ENCODE measurements at regions not wholly inside any gene's neighbourhood (a gene's known extent, or its start where the extent isn't known, plus 50 kb on each side); places are given as distances from the start of the nearest gene placed in this dataset.
"Not testable (repeated sequence)": the region's sequence is repeated elsewhere in the genome, so short reads cannot be mapped to it uniquely, and the experiment has no call there.

DNA sequence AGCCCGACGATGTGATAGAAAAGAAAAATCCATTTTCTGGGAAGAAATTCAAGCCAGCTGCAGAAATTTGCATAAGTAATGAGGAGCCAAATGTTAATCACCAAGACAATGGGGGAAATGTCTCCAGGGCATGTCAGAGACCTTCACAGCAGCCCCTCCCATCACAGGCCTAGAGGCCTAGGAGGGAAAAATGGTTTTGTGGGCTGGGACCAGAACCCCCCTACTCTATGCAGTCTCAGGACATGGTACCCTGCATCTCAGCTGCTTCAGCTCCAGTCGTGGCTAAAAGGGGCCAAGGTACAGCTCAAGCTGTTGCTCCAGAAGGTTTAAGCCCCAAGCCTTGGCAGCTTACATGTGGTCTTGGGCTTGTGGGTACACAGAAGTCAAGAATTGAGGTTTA, 155.5 kb upstream of the FOXQ1 start:
- DNase-seq (ENCODE audit: low read depth in 2 of 3, low spot score in 2 of 3), result not testable (repeated sequence)

DNA sequence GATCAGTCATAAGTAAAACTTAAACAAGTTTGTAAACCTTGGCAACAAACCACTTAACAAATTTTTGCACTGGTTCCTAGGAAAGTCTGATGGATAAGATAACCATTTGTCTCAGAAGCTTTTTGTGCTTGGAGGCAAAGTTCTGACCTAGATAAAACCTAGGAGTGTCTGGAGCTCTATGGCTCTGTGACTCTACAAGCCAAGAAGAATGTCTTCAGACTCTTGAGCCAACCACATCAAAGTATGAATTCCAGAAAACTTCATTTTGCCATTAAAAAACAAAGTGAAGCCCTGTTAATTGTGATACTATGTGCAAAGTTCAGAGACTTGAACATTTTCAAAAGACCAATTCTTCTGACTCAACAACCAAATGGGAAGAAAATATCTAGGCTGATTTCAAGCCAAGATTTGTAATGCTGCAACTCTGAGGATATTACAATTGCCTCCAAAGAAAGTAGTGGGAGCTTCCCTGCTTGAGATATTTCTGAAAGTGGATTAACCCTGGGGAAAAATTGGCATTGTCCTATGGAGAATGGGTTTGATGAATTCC, 158.1 kb upstream of the FOXQ1 start:
- no peak for DNase-seq (ENCODE audit: low read depth in 2 of 3, low spot score in 2 of 3)

DNA sequence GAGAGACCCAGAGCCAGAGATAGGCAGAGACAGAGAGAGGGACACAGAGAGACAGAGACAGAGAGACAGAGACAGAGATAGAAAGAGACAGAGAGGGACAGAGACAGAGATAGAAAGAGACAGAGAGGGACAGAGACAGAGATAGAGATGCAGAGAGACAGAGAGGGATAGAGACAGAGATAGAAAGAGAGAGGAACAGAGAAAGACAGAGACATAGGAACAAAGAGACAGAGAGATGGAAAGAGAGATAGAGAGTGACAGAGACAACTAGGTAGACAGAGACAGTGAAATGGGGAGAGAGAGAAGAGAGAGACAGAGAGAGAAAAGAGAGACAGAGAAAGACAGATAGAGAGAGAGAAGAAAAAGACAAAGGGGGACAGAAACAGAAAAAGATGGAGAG, 165.4 kb upstream of the FOXQ1 start:
- DNase-seq (ENCODE audit: low read depth in 2 of 3, low spot score in 2 of 3), result no peak

DNA sequence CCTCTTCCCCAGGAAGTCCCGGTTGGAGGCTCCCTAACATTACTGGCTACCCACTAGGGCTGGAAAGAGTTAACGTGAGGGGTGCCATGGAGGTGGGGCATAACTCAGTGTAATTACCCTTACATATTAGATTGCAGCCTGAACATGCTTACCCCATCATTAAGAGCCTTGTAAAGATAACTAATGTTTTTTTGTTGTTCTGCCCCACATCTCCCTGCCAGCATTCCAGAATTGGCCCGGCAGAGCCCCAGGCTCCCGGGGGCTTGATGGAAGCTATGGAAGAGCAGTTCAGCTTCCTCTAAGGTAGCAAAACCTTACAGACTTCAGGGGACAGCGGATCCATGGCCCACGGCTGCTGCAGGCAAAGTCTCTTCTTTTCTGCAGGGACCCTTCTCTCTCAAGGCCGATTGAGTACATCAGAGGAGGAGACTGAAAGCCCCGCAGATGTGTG, 166.1 kb upstream of the FOXQ1 start:
- no peak for DNase-seq (ENCODE audit: low read depth in 2 of 3, low spot score in 2 of 3)

DNA sequence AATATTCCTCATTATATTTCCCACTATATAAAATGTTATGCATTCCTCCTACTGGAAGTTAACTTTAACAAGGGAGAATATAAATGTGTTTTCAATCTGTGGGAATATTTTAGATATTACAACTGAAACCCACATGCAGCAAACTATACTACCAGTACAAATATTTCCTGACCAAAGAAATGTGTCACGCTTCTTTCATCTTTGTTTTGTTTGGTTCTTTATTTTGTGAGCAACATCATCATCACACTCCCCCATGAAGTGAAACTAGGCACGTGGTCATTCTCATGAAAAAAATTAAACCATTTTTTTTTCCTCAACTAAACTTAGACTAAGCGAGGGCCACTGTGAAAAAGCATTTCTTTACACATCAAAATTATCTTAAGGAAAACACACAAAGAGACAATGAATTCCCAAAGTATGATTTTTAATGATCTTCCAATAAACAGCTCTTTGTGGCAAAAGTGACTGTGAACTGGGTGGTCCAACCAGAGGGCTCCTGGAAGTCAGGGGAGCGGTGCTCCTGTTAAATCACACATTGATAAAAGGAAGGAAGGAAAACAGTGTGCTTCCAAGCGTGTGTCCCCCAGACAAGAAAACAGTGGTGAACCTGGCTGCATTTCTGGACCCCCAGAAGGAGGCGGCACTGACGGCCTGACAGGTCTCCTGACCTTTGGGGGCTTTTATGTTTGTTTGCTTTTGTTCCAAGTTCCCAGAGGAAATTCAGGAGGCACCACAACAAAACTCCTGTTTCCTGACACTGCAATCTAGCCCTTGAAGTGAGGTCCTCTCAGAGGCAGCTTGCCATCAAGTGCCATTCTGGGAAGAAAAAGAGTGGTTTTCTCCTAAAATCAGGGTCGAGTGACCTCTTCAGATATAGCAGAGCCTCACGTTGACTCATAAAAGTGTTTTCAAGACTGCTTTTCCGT, 166.8 kb upstream of the FOXQ1 start:
- no peak for DNase-seq (ENCODE audit: low read depth in 2 of 3, low spot score in 2 of 3)

DNA sequence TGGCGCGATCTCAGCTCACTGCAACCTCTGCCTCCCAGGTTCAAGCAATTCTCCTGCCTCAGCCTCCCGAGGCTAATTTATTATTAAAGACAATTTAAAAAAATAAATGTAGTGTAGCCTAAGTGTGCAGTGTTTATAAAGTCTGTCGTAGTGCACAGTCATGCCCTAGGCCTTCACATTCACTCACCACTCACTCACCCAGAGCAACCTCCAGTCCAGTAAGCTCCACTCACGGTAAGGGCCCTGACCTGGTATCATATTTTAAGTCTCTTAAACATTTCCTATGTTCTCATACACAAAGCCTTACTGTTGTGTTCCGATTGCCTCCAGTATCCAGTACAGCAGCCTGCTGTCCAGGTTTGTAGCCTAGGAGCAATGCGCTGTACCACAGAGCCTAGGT, 168.2 kb upstream of the FOXQ1 start:
- no peak for DNase-seq (ENCODE audit: low read depth in 2 of 3, low spot score in 2 of 3)

DNA sequence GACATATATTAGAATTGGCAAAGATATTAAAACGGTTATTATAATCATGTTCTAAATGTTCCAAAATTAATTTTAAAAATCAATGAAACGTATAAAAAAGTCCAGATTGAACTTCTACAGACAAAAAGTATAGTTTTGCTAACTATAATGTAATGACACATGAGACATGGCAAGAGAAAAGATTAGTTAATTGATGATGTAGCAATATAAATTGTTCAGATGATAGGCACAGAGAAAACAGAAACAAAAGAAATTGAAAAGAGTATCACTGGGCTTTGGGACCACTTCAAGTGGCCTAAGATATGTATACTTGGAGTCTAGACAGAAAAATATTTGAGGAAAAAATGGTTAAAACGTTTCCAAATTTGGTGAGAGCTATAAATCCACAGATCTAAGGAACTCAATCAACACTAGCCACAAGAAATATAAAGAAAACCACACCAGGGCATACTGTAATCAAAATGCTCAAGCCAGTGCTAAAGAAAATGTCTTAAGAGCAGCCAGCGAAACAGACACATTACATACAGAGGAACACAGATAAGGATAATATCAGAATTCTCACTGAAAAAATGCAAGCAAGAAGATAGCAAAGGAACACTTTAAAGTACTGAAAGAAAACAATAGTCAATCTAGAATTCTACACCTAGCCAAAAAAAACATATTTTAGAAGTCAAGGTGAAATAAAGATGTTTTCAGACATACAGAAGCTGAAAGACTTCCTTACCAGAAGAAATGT, 172.6 kb upstream of the FOXQ1 start:
- DNase-seq (ENCODE audit: low read depth in 2 of 3, low spot score in 2 of 3), result no peak

DNA sequence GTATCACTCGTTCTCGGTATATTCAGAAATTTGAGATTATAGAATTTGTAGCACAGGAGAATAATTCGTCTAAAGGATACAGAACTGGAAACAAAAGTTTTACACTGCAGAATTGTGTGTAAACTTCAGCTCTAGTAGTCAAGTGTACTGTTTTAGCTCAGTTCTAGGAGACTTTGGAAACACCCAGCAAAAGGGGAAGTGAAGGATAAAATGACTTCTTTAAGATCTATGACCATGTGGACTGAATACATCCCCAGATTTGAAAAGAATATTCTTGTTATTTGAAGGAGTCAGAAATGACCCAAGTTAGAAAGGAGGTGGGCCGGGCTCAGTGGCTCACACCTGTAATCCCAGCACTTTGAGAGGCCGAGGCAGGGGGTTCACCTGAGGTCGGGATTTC, 174.0 kb upstream of the FOXQ1 start:
- DNase-seq (ENCODE audit: low read depth in 2 of 3, low spot score in 2 of 3), result no peak

DNA sequence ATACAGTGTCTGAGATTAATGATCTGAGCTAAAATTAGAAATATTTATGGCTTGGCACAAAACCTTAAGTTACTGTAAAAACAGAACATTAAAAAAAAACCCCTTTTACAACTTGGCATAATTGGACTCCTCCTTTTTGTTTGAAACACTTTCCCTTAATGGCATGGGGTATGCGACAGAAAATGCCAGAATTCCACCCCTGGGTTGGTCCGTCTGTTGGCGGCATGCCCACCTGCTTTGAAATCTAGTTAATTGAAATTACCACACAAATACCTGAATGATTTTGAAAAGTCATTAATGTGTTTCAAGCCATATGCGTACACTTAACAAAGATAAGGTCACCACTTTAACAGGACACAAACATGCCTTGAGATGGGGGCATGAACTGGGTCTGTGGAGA, 175.1 kb upstream of the FOXQ1 start:
- no peak for DNase-seq (ENCODE audit: low read depth in 2 of 3, low spot score in 2 of 3)

DNA sequence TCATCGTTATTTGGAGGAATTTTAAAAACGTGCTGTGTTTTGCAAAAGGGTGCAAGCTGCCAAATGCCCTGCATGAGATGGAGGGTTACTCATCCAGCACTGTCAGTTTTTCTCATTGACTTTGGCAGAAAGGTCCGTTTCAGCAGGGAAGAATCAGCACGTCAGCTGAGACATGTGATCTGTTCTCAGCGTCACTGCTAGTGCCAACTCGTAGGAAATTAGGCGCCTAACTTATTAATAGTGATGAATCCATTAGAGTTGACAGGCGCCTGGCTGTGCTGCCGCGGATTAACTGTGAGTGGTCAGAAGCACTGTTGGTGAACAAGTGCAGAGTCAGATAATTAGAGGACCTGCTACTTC, 175.5 kb upstream of the FOXQ1 start:
- DNase-seq (ENCODE audit: low read depth in 2 of 3, low spot score in 2 of 3), result no peak

DNA sequence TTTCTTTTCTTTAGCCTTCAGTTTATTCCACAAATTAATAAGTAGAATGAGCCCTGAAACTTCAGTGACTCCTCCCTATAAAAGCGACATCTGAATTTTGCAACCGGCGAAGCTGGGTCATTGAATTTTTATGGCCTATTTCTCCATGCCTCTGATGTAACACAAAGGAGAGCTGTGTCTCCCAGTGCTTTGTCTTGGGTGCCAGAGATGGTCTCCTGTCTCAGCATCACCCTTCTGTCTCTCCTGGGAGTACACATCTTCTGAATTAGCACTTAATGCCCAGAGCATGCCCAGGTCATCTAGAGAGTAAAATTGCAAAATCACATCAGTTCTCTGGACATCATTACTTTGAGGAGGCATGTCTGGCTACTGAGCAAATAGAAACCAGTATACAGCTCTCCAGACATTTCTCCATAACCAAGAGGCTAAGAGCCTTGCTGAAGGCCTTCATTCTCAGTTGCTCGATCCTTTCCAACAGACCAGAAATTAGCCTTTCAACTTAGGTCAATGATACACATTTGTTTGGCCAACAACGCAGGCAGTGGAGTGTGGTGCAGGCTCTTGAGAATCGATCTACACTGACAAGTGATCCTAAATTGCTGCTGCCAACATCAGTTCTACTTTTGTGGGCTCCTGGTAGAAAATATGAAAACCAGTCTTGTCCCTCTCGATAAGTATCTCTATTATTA, 176.0 kb upstream of the FOXQ1 start:
- DNase-seq (ENCODE audit: low read depth in 2 of 3, low spot score in 2 of 3), result no peak

DNA sequence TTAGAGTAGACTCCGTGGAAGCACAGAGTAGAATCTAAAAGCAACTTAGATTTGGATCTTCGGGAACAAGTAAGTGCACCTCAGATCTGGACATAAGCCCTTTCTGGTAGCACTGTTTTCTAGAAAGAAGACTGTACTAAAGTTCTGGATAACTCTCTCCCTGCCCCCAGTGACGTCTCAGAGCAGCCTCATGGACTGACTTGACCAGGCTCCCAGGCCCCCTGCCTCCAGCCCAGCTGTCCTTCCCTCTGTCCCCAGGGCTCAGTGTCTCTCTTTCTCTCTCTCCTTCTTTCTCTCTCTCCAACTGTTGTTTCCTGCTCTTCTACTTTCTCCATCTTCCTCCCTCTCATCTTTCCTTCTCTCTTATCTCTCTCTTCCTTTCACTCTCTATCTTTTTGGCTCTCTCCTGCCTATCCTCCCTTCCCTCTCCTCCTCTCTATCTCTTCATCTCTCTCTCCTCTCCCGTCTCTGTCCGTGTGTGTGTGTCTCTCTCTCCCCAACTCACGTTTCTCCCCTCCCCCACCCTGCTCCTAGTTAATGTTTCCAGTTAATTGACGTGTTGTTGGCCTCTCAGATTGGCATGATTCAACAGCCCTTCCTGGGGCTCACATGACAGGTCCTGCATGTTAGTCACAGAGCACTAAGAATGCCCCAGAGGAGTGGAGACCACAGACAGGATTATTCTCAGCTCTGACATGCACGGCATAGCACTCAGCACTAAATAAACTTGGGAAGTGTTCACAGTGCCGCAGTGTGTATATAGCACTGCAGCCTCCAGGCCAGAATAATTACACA, 180.4 kb upstream of the FOXQ1 start:
- no peak for DNase-seq (ENCODE audit: low read depth in 2 of 3, low spot score in 2 of 3)

DNA sequence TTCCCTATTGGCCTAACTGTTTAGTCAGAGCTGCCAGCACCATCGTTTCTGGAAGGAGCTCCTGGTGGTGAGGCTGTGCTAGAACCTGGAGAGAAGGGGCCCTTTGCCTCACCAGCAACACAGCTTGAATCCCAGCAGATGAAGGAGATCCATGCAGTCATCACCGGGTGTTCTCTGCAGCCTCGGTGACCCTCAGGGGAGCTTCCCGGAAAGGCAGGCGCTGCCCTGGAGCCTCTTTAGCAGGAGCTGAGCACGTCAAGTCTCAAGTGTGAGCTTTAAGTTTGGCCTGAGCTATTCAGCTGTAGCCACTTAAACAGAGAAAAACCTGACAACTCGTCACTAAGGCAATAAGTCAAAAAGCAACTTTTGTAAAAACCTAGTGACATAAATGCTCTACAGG, 181.2 kb upstream of the FOXQ1 start:
- no peak for DNase-seq (ENCODE audit: low read depth in 2 of 3, low spot score in 2 of 3)

DNA sequence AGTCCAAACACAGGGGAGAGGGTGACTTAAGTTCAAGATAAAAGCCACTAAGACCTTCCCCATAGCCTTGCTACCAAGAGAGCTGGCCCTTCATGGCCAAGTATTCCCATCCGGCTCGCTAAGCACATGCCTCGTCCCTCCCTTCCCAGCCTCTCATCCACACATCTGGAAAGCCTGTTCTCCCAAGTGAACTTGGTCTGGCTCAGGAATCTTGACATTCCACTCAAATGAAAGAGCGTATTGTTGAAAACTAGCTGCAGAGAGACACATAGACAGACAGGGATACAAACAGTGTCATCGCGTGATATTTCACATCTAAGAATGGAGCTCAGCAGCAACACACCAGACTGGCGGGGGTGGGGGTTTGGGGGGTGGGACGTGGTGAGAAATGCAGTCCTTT, 182.8 kb upstream of the FOXQ1 start:
- no peak for DNase-seq (ENCODE audit: low read depth in 2 of 3, low spot score in 2 of 3)

DNA sequence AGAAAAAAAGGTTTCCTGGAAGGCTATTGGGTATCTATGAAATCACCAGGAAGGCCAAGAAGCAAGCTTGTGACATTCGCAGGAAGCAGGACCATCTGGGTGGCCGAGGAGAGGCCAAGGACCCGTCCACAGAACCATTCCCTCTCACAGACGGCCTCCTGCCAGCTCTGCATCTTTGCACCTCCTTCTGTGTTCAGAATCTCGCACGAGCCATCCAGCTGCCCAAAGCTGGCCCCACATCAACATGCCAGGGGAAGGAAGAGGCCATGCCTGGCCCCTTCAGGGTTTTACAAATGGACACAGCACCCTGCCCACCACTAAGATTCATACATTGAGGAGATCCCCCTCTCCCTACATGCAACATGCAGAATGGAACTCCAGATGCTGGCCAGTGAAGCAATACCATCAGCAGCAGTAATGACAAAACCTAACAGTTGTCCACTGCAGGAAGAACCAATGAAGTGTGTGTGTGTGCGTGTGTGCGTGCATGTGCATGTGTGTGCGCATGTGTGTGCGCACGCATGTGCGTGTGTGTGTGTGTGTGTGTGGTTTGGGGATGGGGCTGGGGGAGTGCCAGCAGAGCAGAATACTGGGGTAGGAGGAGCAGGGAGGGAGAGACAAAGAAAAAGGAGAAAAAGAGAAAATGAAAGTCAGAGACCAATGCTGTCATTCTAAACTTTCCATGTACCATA, 184.2 kb upstream of the FOXQ1 start:
- DNase-seq (ENCODE audit: low read depth in 2 of 3, low spot score in 2 of 3), result no peak

DNA sequence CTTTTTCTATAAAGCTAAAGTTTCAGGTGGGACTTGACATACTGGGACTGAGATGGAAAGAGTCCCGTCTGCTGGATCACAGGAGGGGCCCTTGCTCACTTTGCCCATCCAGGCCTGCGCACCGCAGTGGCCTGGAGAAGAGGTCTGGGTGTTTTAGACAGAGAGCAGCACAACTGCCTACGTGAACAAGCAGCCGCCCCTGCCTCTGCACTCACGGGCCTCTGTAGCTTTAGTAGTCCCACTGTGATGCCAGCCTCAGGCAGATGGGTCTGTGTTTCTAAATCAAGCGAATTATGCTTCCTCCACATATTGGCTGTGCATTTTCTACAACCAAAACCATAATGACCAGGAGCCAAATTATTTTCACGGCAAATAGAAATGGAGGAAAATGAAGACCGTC, 184.8 kb upstream of the FOXQ1 start:
- DNase-seq (ENCODE audit: low read depth in 2 of 3, low spot score in 2 of 3), result no peak

DNA sequence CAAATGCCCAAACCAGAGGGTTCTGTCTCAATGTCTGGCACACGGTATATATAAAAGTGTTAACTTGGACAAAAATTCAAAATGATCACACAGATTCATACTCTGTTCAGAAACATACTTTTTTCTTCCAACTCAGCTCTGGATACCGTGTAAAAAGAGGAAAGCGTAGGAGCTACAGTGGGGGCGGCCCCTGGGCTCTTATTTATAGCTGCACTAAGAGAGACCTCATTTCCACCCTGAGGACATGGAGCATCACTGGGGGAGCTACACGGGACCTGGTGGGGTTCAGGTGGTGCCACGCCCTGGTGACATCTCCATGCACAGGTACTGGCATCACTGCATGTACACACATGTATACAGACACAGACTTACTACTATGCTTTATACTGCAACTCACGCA, 185.9 kb upstream of the FOXQ1 start:
- DNase-seq (ENCODE audit: low read depth in 2 of 3, low spot score in 2 of 3), result no peak

DNA sequence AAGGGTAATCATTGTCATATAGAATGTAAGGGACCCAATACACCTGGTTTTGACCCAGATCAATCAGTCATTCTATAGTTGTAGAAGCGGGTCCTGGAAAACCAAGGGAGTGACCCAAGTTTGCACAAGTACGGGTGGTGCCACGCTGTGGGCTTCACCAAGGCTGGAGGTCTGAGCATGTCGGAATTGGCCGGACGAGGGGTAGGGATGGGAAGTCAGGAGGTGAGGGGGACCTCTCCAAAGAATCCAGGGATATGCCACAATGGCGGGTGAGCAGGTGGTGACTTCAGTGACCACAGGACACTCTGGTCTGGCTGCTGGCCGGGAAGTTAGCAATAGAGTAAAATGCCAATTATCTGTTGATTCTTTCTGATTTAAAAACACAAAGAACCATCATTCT, 186.6 kb upstream of the FOXQ1 start:
- no peak for DNase-seq (ENCODE audit: low read depth in 2 of 3, low spot score in 2 of 3)

DNA sequence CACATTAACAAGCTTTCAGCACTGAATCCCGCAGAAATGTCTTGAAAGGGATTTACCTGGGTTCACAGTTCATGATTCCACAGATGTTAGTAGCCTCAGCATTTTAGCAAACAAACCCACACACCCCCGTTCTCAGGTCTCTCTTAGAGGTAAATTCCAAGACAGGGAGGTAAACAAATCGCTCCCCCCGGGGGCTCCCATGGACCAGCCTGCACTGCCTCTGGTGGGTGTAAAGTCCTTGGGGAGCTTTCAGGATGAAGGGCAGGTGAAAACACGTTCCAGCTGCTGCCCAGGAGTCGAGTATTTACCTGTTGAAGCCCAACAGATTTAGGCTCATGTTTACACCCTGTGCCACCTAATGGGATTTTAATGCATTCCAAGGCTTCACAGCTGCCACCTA, 187.0 kb upstream of the FOXQ1 start:
- no peak for DNase-seq (ENCODE audit: low read depth in 2 of 3, low spot score in 2 of 3)
